Naive thymus-derived CD4-positive, alpha-beta T cell (primary cell): ENCODE measurements at regions not wholly inside any gene's neighbourhood (a gene's known extent, or its start where the extent isn't known, plus 50 kb on each side); places are given as distances from the start of the nearest gene placed in this dataset.
"Not testable (repeated sequence)": the region's sequence is repeated elsewhere in the genome, so short reads cannot be mapped to it uniquely, and the experiment has no call there.

Source experiments
- ATAC-seq: fragments of 150-1000 bp; cut with Tn5 transposase; 2 replicates; pipeline ENCODE4 v1.10.0; 2021; ENCODE audit warnings: mild to moderate bottlenecking, moderate library complexity
- CTCF ChIA-PET: fragments of 350-600 bp; sonication (Branson Sonifier 250); formaldehyde crosslinking; loops from one replicate; lab custom pipeline; 2021; ENCODE audit warnings: antibody characterized with exemption; lab: Charles Lee
- POLR2A ChIA-PET: fragments of 350-600 bp; sonication (Branson Sonifier 250); formaldehyde crosslinking; loops from one replicate; lab custom pipeline; 2021; ENCODE audit warnings: antibody characterized with exemption, inconsistent platforms; lab: Charles Lee
- DNase-seq, 9 donors: peaks; one replicate each; pipeline versions ENCODE4 v3.0.0 to v3.0.0-alpha.2; 2020 to 2022; ENCODE audit warnings: mixed read lengths in 1 of 9
- H3K27ac ChIP-seq: one replicate; pipeline ENCODE4 v1.7.0; 2013; ENCODE audit warnings: mild to moderate bottlenecking, low read depth, low read length, moderate library complexity
- H3K27me3 ChIP-seq, 2 donors: one replicate each; pipeline ENCODE4 v1.7.0; 2013; ENCODE audit warnings: low read length in 2 of 2, mild to moderate bottlenecking in 2 of 2, moderate library complexity in 2 of 2; ENCODE audit not compliant: control insufficient read depth in 2 of 2, insufficient read depth in 2 of 2
- H3K36me3 ChIP-seq, 3 experiments: 1 replicate in 2 of 3; 2 replicates in 1 of 3; pipeline ENCODE4 v1.7.0; 2013; ENCODE audit warnings: low read length in 3 of 3, mild to moderate bottlenecking in 3 of 3, moderate library complexity in 1 of 3; ENCODE audit not compliant: insufficient read depth in 3 of 3, control insufficient read depth in 2 of 3
- H3K4me1 ChIP-seq, 2 donors: one replicate each; pipeline ENCODE4 v1.7.0; 2013; ENCODE audit warnings: low read length in 2 of 2, mild to moderate bottlenecking in 2 of 2, moderate library complexity in 1 of 2; ENCODE audit not compliant: control insufficient read depth in 2 of 2, insufficient read depth in 2 of 2
- H3K4me3 ChIP-seq: 2 replicates; pipeline ENCODE4 v1.7.0; 2013; ENCODE audit warnings: mild to moderate bottlenecking, low read length
- H3K9me3 ChIP-seq, 3 experiments: 1 replicate in 2 of 3; 2 replicates in 1 of 3; pipeline ENCODE4 v1.7.0; 2013; ENCODE audit warnings: low read length in 3 of 3; ENCODE audit not compliant: control insufficient read depth in 2 of 3
- H3K27ac Mint-ChIP-seq, 9 donors: one replicate each; pipeline ENCODE4 v1.8.0; 2020 to 2022; ENCODE audit warnings: mixed read lengths in 9 of 9, mild to moderate bottlenecking in 8 of 9, moderate library complexity in 5 of 9, inconsistent platforms in 2 of 9
- H3K27me3 Mint-ChIP-seq, 5 donors: one replicate each; pipeline ENCODE4 v1.8.0; 2021 to 2022; ENCODE audit warnings: mixed read lengths in 5 of 5, mild to moderate bottlenecking in 1 of 5
- H3K36me3 Mint-ChIP-seq, 5 donors: one replicate each; pipeline ENCODE4 v1.8.0; 2020 to 2022; ENCODE audit warnings: mixed read lengths in 5 of 5, mild to moderate bottlenecking in 3 of 5, inconsistent platforms in 1 of 5
- H3K4me1 Mint-ChIP-seq, 7 donors: one replicate each; pipeline ENCODE4 v1.8.0; 2020 to 2022; ENCODE audit warnings: mixed read lengths in 7 of 7, mild to moderate bottlenecking in 3 of 7, inconsistent platforms in 1 of 7
- H3K4me3 Mint-ChIP-seq, 10 donors: one replicate each; pipeline ENCODE4 v1.8.0; 2020 to 2022; ENCODE audit warnings: mild to moderate bottlenecking in 10 of 10, mixed read lengths in 10 of 10, moderate library complexity in 6 of 10, inconsistent platforms in 2 of 10
- H3K9me3 Mint-ChIP-seq, 11 donors: one replicate each; pipeline ENCODE4 v1.8.0; 2020 to 2022; ENCODE audit warnings: mixed read lengths in 11 of 11, mild to moderate bottlenecking in 4 of 11, inconsistent platforms in 1 of 11, moderate library complexity in 1 of 11
- intact Hi-C, 2 donors: fragments of 100-400 bp; cut with micrococcal nuclease; formaldehyde crosslinking; loops; one replicate each; pipeline ENCODE4 v1.15.1; 2023

- POLR2A ChIA-PET: not testable (repeated sequence)
Observed at GRCh38 chr3:29031175-29031574, 249.7 kb upstream of the RBMS3 start.

GRCh38 chr3:29033511-29033910 lies 247.4 kb upstream of the RBMS3 start:
- Histone ChIP-seq H3K9me3 (no peaks in the 10 kb centered on the region), H3K4me1 (no peaks in the 10 kb centered on the region), H3K36me3 (no peaks in the 10 kb centered on the region), H3K4me3 (no peak overlapping the region), H3K27me3 (no peaks in the 10 kb centered on the region), H3K27ac (no peak overlapping the region)
- DNase-seq (no peak), ATAC-seq (no peak)
- intact Hi-C loops: no loop called here
- no peaks in the 10 kb centered on the region for H3K36me3 Mint-ChIP-seq
- H3K27me3 Mint-ChIP-seq: no peaks in the 10 kb centered on the region
- peaks cover 0 to 13% (median 0%) of the 10 kb centered on the region in 11 donors for H3K9me3 Mint-ChIP-seq
- H3K27ac Mint-ChIP-seq: no peak overlapping the region
- ChIA-PET CTCF (no interaction called here), POLR2A (no interaction called here)
- H3K4me1 Mint-ChIP-seq: no peaks in the 10 kb centered on the region
- no peak overlapping the region for H3K4me3 Mint-ChIP-seq

More at GRCh38 chr3:29031175-29031574, 249.7 kb upstream of the RBMS3 start:
- CTCF ChIA-PET, H3K36me3 Mint-ChIP-seq, H3K4me3 Mint-ChIP-seq, DNase-seq, H3K9me3 Mint-ChIP-seq, H3K36me3 ChIP-seq, H3K27ac Mint-ChIP-seq, H3K27ac ChIP-seq, H3K4me3 ChIP-seq, H3K27me3 Mint-ChIP-seq, intact Hi-C loops, H3K4me1 ChIP-seq, ATAC-seq, H3K27me3 ChIP-seq, H3K4me1 Mint-ChIP-seq, H3K9me3 ChIP-seq: not testable (repeated sequence)

- CTCF ChIA-PET: no interaction called here
- peaks cover 0 to 4% (median 0%) of the 10 kb centered on the region in 5 donors for H3K36me3 Mint-ChIP-seq
- H3K4me1 Mint-ChIP-seq: no peaks in the 10 kb centered on the region
- no peaks in the 10 kb centered on the region for H3K4me1 ChIP-seq
- no peak overlapping the region for H3K27ac Mint-ChIP-seq
- no peak overlapping the region for H3K4me3 ChIP-seq
- peaks cover 0 to 8% (median 0%) of the 10 kb centered on the region in 5 donors for H3K27me3 Mint-ChIP-seq
- no peak overlapping the region for H3K4me3 Mint-ChIP-seq
- no peak for ATAC-seq
- H3K9me3 ChIP-seq: no peaks in the 10 kb centered on the region
- POLR2A ChIA-PET: no interaction called here
- intact Hi-C loops: no loop called here
- no peaks in the 10 kb centered on the region for H3K36me3 ChIP-seq
- DNase-seq: no peak
- H3K9me3 Mint-ChIP-seq: peaks cover 3 to 26% (median 11%) of the 10 kb centered on the region in 11 donors
- H3K27ac ChIP-seq: no peak overlapping the region
- no peaks in the 10 kb centered on the region for H3K27me3 ChIP-seq
Observed at GRCh38 chr3:29050155-29050554, 230.7 kb upstream of the RBMS3 start.

- intact Hi-C loops: no loop called here
- H3K27ac Mint-ChIP-seq: no peak overlapping the region
- H3K36me3 ChIP-seq: no peaks in the 10 kb centered on the region
- no peaks in the 10 kb centered on the region for H3K4me1 Mint-ChIP-seq
- H3K27ac ChIP-seq: no peak overlapping the region
- no peak overlapping the region for H3K4me3 ChIP-seq
- no peaks in the 10 kb centered on the region for H3K27me3 ChIP-seq
- no peak overlapping the region for H3K4me3 Mint-ChIP-seq
- DNase-seq (no peak), ATAC-seq (no peak)
- no peaks in the 10 kb centered on the region for H3K4me1 ChIP-seq
- POLR2A ChIA-PET: no interaction called here
- peaks cover 0 to 4% (median 0%) of the 10 kb centered on the region in 5 donors for H3K36me3 Mint-ChIP-seq
- H3K9me3 ChIP-seq: no peaks in the 10 kb centered on the region
- peaks cover 0 to 15% (median 0%) of the 10 kb centered on the region in 5 donors for H3K27me3 Mint-ChIP-seq
- peaks cover 6 to 49% (median 22%) of the 10 kb centered on the region in 11 donors for H3K9me3 Mint-ChIP-seq
- CTCF ChIA-PET: no interaction called here
Observed at GRCh38 chr3:29057326-29057725, 223.5 kb upstream of the RBMS3 start.

GRCh38 chr3:29064085-29064484 lies 216.8 kb upstream of the RBMS3 start:
- Histone ChIP-seq H3K36me3 (no peaks in the 10 kb centered on the region), H3K9me3 (no peaks in the 10 kb centered on the region), H3K27me3 (no peaks in the 10 kb centered on the region), H3K27ac (no peak overlapping the region), H3K4me3 (no peak overlapping the region), H3K4me1 (no peaks in the 10 kb centered on the region)
- POLR2A ChIA-PET: no interaction called here
- Mint-ChIP-seq H3K4me3 (no peak overlapping the region), H3K9me3 (peaks cover 0 to 17% (median 5%) of the 10 kb centered on the region in 11 donors), H3K27ac (no peak overlapping the region), H3K27me3 (peaks cover 0 to 2% (median 0%) of the 10 kb centered on the region in 5 donors), H3K36me3 (peaks cover 0 to 2% (median 0%) of the 10 kb centered on the region in 5 donors), H3K4me1 (no peaks in the 10 kb centered on the region)
- ATAC-seq (no peak), DNase-seq (no peak)
- intact Hi-C loops: no loop called here
- CTCF ChIA-PET: no interaction called here

GRCh38 chr3:29065211-29065785 lies 215.6 kb upstream of the RBMS3 start:
- H3K27ac ChIP-seq: no peak overlapping the region
- Mint-ChIP-seq H3K27me3 (peaks cover 0 to 2% (median 0%) of the 10 kb centered on the region in 5 donors), H3K27ac (peak overlapping the region in 1 of 9 donors; percentile 5), H3K4me1 (no peaks in the 10 kb centered on the region), H3K36me3 (peaks cover 0 to 2% (median 0%) of the 10 kb centered on the region in 5 donors), H3K9me3 (peaks cover 0 to 11% (median 3%) of the 10 kb centered on the region in 11 donors), H3K4me3 (no peak overlapping the region)
- H3K27me3 ChIP-seq: no peaks in the 10 kb centered on the region
- intact Hi-C loops: no loop called here
- CTCF ChIA-PET: no interaction called here
- ATAC-seq (no peak), DNase-seq (no peak)
- no peaks in the 10 kb centered on the region for H3K9me3 ChIP-seq
- POLR2A ChIA-PET: no interaction called here
- H3K36me3 ChIP-seq: no peaks in the 10 kb centered on the region
- no peak overlapping the region for H3K4me3 ChIP-seq
- no peaks in the 10 kb centered on the region for H3K4me1 ChIP-seq

- no peak for DNase-seq
- peaks cover 0 to 4% (median 0%) of the 10 kb centered on the region in 5 donors for H3K36me3 Mint-ChIP-seq
- H3K4me1 ChIP-seq: no peaks in the 10 kb centered on the region
- H3K27me3 Mint-ChIP-seq: peaks cover 0 to 2% (median 0%) of the 10 kb centered on the region in 5 donors
- no peaks in the 10 kb centered on the region for H3K4me1 Mint-ChIP-seq
- H3K4me3 Mint-ChIP-seq: no peak overlapping the region
- H3K9me3 Mint-ChIP-seq: peaks cover 0 to 12% (median 6%) of the 10 kb centered on the region in 11 donors
- ChIA-PET POLR2A (no interaction called here), CTCF (no interaction called here)
- no peak for ATAC-seq
- H3K27ac ChIP-seq: no peak overlapping the region
- no peak overlapping the region for H3K4me3 ChIP-seq
- intact Hi-C loops: no loop called here
- no peak overlapping the region for H3K27ac Mint-ChIP-seq
- H3K27me3 ChIP-seq: no peaks in the 10 kb centered on the region
- no peaks in the 10 kb centered on the region for H3K36me3 ChIP-seq
- no peaks in the 10 kb centered on the region for H3K9me3 ChIP-seq
Observed at GRCh38 chr3:29067007-29067406, 213.9 kb upstream of the RBMS3 start.
